ENCODE measurements at regions not wholly inside any gene's neighbourhood (a gene's known extent, or its start where the extent isn't known, plus 50 kb on each side); places are given as distances from the start of the nearest gene placed in this dataset.
A peak's percentile ranks its signal among the peaks of the same experiment; 100 is the strongest.

DNA sequence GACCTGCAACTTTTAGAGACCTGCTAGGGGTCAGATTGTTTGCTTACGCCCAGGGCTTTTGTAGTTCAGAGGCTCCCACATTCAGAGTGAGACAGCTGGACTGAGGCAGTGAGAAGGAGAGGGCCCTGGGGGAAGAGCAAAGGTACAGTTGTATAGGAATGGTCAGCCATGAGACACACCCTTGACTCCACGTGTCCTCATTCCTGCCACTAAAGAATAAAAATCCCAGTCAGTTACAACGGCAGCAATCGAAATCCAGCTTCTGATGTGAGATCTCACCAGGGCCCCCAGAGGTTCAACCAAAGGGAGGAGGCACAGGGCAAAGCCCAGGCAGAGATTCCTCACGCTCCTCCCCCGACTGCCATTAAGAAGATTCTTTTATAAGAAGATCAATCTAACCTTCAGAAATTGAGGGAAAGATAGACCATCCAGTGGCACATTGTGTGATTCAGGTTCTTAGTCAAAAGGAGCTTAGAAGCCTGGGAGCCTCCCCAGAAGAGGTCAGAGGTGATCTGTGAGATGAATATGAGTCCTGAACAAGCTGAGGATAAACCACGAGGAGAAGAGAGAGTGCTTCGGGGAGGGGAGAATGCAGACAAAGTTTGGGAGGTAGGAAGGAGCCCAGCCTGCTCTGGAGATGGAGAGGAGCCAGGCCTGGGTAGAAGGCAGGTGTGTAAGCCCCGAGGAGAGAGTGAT lies 317.0 kb downstream of the CYP26B1 start:
- no peak overlapping the region for H3K4me3 ChIP-seq (ENCODE audit: low read depth, poor library complexity, severe bottlenecking)
- TF ChIP-seq, protein P1, sequence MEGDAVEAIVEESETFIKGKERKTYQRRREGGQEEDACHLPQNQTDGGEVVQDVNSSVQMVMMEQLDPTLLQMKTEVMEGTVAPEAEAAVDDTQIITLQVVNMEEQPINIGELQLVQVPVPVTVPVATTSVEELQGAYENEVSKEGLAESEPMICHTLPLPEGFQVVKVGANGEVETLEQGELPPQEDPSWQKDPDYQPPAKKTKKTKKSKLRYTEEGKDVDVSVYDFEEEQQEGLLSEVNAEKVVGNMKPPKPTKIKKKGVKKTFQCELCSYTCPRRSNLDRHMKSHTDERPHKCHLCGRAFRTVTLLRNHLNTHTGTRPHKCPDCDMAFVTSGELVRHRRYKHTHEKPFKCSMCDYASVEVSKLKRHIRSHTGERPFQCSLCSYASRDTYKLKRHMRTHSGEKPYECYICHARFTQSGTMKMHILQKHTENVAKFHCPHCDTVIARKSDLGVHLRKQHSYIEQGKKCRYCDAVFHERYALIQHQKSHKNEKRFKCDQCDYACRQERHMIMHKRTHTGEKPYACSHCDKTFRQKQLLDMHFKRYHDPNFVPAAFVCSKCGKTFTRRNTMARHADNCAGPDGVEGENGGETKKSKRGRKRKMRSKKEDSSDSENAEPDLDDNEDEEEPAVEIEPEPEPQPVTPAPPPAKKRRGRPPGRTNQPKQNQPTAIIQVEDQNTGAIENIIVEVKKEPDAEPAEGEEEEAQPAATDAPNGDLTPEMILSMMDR (IDR thresholded peaks at IDR 0.05) = no peak
- TF ChIP-seq POLR2A (IDR thresholded peaks at IDR 0.05) = no peak
- 57 to 64% methylated on average over 9 of the region's 9 CpGs for WGBS, 2 donors
- intact Hi-C loops (cut with DNase I; ENCODE audit: low total_unique reads) = no loop called here
- no peak for DNase-seq (ENCODE audit: low spot score in 2 of 2)

DNA sequence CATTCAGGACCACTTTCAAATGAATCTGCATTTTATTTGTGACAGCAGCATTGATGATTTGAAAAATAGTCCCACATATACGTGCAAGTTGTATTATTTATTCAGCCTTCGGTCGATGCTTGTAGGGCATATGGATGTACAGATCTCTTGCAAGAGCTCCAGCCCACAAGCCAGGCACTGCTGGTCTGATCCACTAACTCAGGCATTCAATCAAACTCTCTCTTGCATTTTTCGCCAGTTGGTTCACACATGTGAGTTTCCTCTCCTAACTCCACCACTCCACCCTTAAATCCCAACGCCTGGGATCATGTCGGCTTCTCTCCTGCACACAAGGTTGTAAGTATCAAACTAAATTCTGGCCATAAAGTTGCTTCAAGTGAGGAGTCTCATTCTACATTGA lies 318.7 kb downstream of the CYP26B1 start:
- peak in 1 of 2 donors; percentile 15 for DNase-seq (ENCODE audit: low spot score in 2 of 2)
- TF ChIP-seq, protein P1 (IDR thresholded peaks at IDR 0.05) = no peak
- TF ChIP-seq POLR2A (IDR thresholded peaks at IDR 0.05) = no peak
- WGBS, 2 donors = 80 to 87% methylated on average over 6 of the region's 6 CpGs
- intact Hi-C loops (cut with DNase I; ENCODE audit: low total_unique reads) = no loop called here
- H3K4me3 ChIP-seq (ENCODE audit: low read depth, poor library complexity, severe bottlenecking) = no peak overlapping the region

DNA sequence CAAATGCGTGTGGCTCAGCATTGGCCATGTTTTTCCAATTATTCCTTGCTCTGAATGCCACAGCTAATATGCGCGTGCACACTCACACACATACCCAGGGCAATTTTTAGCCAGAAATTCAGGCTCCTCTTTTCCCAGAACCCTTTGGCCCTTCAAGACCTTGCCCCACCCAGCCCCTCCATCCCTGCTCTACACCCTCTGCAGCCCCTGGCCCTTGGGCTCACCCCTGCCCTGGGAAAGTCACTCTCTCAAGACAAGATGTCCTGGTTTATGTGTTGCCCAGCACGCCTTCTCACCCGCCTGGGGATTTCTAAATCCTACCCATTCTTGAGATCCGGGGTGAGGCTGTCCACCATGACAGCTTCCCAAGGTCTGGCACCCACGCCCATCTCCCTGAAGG lies 319.7 kb downstream of the CYP26B1 start:
- DNase-seq (ENCODE audit: low spot score in 2 of 2) = peak in 1 of 2 donors; percentile 63
- 70 to 86% methylated on average over 7 of the region's 7 CpGs for WGBS, 2 donors
- H3K4me3 ChIP-seq (ENCODE audit: low read depth, poor library complexity, severe bottlenecking) = no peak overlapping the region
- intact Hi-C loops (cut with DNase I; ENCODE audit: low total_unique reads) = no loop called here
- TF ChIP-seq POLR2A (IDR thresholded peaks at IDR 0.05) = no peak
- TF ChIP-seq, protein P1 (IDR thresholded peaks at IDR 0.05) = no peak

DNA sequence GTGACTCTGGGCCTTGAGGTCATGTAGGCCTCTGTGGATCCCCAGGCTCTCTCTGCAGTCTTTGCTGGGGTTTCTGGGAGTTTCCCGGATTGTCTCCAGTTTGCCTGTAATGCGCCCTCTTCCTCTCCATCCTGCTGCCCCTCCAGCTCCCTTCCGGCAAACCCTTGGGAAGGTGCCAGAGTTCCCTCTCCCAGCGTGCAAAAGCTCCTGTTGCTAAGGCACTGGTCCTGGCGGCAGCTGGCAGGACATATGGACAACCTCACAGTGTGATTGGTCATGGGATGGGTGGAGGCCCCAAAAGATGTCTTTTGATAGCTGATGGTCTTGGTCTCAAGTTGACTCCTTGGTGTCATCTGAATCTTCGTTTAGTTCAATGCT lies 320.1 kb downstream of the CYP26B1 start:
- intact Hi-C loops (cut with DNase I; ENCODE audit: low total_unique reads) = no loop called here
- DNase-seq (ENCODE audit: low spot score in 2 of 2) = peak in 1 of 2 donors; percentile 56
- no peak overlapping the region for H3K4me3 ChIP-seq (ENCODE audit: low read depth, poor library complexity, severe bottlenecking)
- WGBS, 2 donors = 83 to 87% methylated on average over 6 of the region's 6 CpGs
- TF ChIP-seq POLR2A (IDR thresholded peaks at IDR 0.05) = no peak
- TF ChIP-seq, protein P1 (IDR thresholded peaks at IDR 0.05) = no peak

DNA sequence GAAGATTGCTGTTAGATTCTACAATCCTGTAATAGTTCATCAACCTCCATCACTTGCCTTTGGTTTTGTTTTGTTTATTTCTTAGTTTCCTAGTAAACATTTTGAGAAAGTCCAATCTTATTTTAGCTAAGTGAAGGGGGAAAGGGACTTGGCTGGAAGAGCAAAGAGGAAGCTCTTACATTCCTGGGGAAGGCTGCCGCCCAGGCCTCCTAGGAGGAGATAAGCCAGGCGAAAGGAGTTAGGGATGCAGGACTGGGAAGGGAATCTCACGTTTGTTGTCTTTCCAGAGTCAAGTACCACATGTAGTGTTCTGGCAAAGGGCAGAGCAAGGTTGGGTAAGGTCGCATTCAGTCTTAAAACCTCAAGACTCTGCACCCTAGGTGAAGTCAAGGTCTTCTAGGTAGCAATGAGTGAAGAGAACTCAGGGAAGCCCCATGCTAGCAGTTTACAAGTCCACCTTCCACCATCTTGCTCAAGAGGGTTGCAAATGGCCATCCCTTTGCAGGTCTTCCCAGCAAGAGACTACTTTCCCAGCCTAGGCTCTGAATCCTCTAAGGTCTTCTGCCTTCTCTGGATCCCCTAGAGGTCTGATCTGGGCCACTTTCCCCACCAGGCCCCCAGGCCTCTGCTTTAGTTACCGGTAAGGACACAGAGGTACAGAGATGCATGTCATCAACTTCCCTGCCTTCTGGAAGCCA lies 320.7 kb downstream of the CYP26B1 start:
- H3K4me3 ChIP-seq (ENCODE audit: low read depth, poor library complexity, severe bottlenecking) = no peak overlapping the region
- 76% methylated on average over 5 of the region's 5 CpGs for WGBS, 2 donors
- DNase-seq (ENCODE audit: low spot score in 2 of 2) = peak in 1 of 2 donors; percentile 66
- intact Hi-C loops (cut with DNase I; ENCODE audit: low total_unique reads) = no loop called here
- no peak for TF ChIP-seq POLR2A (IDR thresholded peaks at IDR 0.05)
- TF ChIP-seq, protein P1 (IDR thresholded peaks at IDR 0.05) = no peak
